SKM-1 treated with dmso at 0.1 percent for 144 hours (cell line): ENCODE measurements at regions not wholly inside any gene's neighbourhood (a gene's known extent, or its start where the extent isn't known, plus 50 kb on each side); places are given as distances from the start of the nearest gene placed in this dataset.
"Not testable (repeated sequence)": the region's sequence is repeated elsewhere in the genome, so short reads cannot be mapped to it uniquely, and the experiment has no call there.

ENCODE experiments used
- DNase-seq: peaks from one replicate; lab custom pipeline; 2025; ENCODE audit not compliant: unreplicated experiment; lab: John Stamatoyannopoulos, UW

- no peak for DNase-seq
These were observed 184.5 kb upstream of the FBN2 start for GRCh38 chr5:128722551-128722950.

DNA sequence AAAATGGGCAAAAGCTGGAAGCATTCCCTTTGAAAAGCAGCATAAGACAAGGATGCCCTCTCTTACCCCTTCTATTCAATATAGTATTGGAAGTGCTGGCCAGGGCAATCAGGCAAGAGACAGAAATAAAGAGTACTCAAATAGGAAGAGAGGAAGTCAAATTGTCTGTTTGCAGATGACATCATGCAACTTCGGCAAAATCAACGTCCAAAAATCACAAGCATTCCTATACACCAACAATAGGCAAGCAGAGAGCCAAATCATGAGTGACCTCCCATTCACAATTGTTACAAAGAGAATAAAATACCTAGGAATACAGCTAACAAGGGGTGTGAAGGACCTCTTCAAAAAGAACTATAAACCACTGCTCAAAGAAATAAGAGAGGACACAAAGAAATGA is 192.0 kb upstream of the FBN2 start:
- not testable (repeated sequence) for DNase-seq

DNA sequence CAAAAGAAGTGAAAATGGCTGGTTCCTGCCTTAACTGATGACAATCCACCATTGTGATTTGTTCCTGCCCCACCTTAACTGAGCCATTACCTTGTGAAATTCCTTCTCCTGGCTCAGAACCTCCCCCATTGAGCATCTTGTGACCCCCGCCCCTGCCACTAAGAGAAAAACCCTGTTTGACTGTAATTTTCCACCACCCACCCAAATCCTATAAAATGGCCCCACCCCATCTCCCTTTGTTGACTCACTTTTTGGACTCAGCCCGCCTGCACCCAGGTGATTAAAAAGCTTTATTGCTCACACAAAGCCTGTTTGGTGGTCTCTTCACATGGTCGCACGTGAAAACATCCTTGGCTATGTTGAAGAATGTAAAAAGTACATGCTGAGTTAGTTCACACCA is 197.6 kb upstream of the FBN2 start:
- not testable (repeated sequence) for DNase-seq

DNA sequence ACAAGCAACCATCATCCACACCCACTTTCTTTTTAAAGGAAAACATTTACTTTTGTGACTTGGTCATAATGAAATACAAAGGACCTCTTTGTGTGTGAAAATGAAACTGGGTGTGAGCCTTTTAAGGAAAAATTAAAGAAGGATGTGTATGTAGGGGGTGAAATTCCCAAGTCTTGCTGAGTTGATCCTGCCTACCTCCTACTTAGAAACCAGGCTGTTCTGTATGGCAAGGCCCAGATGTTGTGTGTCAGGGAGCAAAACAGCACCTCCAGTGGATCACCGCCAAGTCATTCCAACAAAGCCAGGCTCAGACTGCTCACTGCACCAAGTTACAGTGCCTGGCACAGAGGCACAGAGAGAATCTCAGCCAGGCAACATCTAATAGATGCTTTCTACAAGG is 198.5 kb upstream of the FBN2 start:
- DNase-seq = no peak

DNA sequence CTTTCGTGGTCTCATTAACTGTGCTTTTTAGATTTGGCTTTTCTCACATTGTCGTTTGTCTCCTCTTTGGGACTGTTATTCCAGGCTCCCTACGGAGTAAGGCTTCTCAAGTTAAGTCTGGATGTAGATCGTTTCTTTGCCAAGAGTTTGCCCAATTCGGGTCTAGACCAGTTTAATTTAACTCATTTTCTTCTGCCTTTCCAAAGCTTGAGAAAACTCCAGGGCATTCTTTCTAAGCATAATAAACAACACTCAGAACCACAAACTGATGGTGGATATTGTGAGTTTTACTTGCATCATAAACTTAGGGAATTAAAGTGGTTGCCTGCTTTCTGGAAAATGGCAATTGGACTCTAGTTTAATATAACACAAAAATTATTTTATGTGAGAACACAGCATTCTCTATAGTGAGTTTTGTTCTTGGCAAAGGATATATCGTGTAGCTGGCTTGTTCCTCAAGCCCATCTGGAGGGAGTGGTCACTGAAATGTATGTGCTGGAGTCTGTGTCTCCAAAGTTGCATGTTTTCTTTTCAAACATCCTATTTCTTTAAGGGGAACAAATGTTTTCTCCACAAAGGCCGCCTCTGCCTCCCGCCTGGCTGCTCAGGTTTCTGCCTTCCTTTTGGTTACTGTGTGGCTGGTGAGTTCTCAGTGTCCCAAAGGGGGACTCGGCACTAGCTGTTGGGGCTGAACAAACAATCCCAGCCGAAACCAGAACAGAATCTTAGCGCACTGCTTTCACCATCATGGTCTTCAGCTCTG is 211.3 kb upstream of the FBN2 start:
- DNase-seq = no peak

GRCh38 chr5:128750155-128750554 is 212.1 kb upstream of the FBN2 start:
- no peak for DNase-seq

GRCh38 chr5:128757196-128757959 is 207.9 kb upstream of the SLC27A6 start:
- no peak for DNase-seq

- DNase-seq = no peak
These were observed 202.5 kb upstream of the SLC27A6 start for GRCh38 chr5:128762661-128763306.

GRCh38 chr5:128763321-128763720 is 202.0 kb upstream of the SLC27A6 start:
- no peak for DNase-seq

GRCh38 chr5:128764601-128765310 is 200.5 kb upstream of the SLC27A6 start:
- DNase-seq = no peak

DNA sequence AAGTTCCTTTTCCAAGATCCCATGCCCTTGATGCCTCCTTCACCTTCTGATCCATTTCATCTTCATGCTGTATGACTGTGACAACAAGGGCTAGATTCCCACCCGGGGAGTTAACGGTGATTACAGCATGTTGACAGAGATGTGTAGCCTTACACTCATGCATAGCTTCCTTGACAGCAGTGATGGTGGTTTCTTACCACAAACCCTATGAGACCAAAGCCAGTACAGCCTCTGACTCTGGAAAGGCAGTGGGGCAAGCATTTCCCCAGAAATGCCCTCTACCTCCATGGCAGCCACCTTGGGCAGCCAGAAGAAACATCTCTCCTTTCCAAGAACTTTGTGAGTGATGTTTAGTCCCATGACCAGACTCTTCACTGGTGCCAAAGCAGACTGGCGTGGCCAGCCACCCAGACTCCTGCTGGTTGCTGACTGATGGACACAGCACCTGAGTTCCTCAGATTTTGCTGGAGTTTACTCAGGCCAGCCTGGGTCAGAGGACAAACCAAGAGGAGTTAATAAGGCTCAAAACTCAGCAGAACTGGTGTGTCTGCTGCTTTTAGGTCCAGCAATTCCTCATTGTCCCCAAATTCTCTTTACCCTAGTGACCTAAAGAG is 199.7 kb upstream of the SLC27A6 start:
- DNase-seq = no peak

GRCh38 chr5:128766406-128766805 is 198.9 kb upstream of the SLC27A6 start:
- DNase-seq = no peak

- DNase-seq = no peak
These were observed 194.4 kb upstream of the SLC27A6 start for GRCh38 chr5:128770907-128771306.

- DNase-seq = no peak
These were observed 192.9 kb upstream of the SLC27A6 start for GRCh38 chr5:128772356-128772755.

DNA sequence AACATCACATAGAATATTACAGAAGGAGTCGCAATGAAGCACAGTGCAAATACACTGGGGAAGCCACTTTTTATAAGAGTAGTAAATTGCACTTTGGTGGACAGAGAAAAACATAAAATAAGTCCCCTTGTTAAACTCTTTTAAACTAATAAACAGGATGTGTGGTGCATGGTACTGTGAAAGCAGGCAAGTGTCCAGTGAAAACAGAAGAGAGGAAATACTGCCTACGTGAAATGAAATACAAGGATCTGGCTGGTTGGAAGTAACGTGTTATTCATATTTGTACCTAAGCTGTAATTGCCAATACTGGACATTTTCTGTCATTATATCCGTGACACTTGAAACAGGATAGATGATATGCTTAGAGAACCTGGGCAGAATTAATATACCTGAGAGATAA is 191.9 kb upstream of the SLC27A6 start:
- DNase-seq = no peak

- peak; percentile 41 for DNase-seq
These were observed 190.7 kb upstream of the SLC27A6 start for GRCh38 chr5:128774605-128775004.

GRCh38 chr5:128775558-128775957 is 189.7 kb upstream of the SLC27A6 start:
- DNase-seq = no peak

GRCh38 chr5:128777052-128777451 is 188.2 kb upstream of the SLC27A6 start:
- no peak for DNase-seq

GRCh38 chr5:128778474-128778873 is 186.8 kb upstream of the SLC27A6 start:
- DNase-seq = no peak

DNA sequence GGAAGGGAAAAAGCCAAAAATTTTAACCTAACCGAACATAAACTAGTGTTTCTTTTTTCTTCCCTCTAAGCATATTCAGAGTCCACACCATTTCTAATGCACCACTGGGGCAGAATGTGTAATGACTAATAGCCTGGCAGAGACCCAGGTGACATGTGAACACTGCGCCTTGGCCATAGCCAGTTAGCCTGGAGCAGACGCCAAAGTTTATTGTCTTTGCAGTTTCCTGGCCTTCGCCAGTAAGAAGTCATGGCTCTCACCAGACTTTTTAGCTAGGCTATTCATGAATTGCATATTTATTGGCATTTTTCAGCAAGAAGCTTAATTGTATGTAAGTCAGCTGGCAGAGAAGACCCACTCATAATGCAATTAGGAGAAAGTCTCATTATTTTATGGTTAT is 182.8 kb upstream of the SLC27A6 start:
- no peak for DNase-seq

DNA sequence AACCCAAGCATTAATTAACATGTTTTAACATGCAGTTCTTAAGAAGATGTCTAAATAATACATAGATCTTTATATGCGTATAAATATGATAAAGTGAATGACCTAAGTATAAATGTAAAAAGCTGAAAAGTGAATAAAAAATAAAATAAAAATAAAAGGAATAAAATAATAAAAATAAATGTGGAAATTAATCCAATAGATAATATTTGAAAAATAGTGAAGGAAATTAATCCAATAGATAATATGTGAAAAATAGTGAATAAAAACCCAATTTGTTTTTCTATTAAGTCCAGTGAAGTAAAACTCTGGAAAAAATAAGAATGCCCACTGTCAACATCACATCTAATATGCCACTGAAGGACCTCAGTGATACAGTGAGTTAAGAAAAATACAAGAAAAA is 180.6 kb upstream of the SLC27A6 start:
- DNase-seq = no peak
